ENCODE measurements at regions not wholly inside any gene's neighbourhood (a gene's known extent, or its start where the extent isn't known, plus 50 kb on each side); places are given as distances from the start of the nearest gene placed in this dataset.

DNA sequence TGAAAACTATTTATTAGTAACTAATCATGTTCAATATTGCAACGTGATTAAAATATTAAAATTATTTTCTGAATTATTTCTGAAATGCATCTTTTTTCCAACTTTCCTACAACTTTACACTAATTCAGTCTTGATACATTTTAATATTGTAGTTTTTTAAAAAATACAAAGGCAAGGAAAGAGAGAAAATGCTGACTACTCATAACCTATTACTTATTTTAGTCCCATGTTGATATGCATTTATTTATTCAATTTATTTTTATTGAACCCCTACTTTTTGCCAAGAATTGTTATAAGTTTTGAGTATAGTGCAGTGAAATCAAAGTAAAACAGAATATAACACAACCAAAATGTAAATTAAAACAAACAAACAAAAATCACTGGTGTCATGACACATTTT is 978.2 kb downstream of the CDH9 start:
- Histone ChIP-seq H3K79me2 (ENCODE audit: insufficient read depth, low read length) (no peaks in the 10 kb centered on the region), H3K27ac (ENCODE audit: extremely low read length, insufficient read depth, low read length) (no peak overlapping the region), H3K27me3 (ENCODE audit: control insufficient read depth in 1 of 2, insufficient read depth in 2 of 2, low read length in 2 of 2) (no peaks in the 10 kb centered on the region), H3K4me1 (ENCODE audit: insufficient read depth, low read length) (no peaks in the 10 kb centered on the region), H3K4me2 (ENCODE audit: low read depth, low read length) (no peak overlapping the region), H3K9ac (ENCODE audit: insufficient read depth, low read depth, low read length) (no peak overlapping the region), H3K4me3 (replicated peaks in 1 of 3; ENCODE audit: insufficient read depth in 1 of 3, low read depth in 2 of 3, low read length in 3 of 3) (no peak overlapping the region), H3K9me3 (ENCODE audit: low read length) (peaks cover 32% of the 10 kb centered on the region), H3K36me3 (replicated peaks in 1 of 2; ENCODE audit: control insufficient read depth in 1 of 2, insufficient read depth in 2 of 2, low read length in 2 of 2) (no peaks in the 10 kb centered on the region), H4K20me1 (ENCODE audit: insufficient read depth, low read length) (no peaks in the 10 kb centered on the region), H2AFZ (ENCODE audit: low read length) (no peak overlapping the region)
- ATAC-seq = no peak
- in situ Hi-C loops (cut with HindIII; ENCODE audit: extremely low pct_ligation_motif_present, low pct_unique_long_range_greater_than_20kb) = no loop called here
- POLR2A ChIA-PET = no interaction called here
- TF ChIP-seq ZNF280D (CRISPR knock-in tag; IDR thresholded peaks at IDR 0.05) = no peak
- no peak for TF ChIP-seq CC2D1A (CRISPR knock-in tag; IDR thresholded peaks at IDR 0.05)
- TF ChIP-seq MAFF (IDR thresholded peaks at IDR 0.05; ENCODE audit: low read depth, low read length) = peak; percentile 34; the same call in 1 of the 2 replicates
- no peak for TF ChIP-seq SP1 (IDR thresholded peaks at IDR 0.05)
- no peak for TF ChIP-seq SP1 (CRISPR knock-in tag; IDR thresholded peaks at IDR 0.05)
- peak; percentile 39 to 73; a peak in 3 of 4 replicates for TF ChIP-seq MAFK (conservative IDR thresholded peaks at IDR 0.05 in 1 of 2, IDR thresholded peaks at IDR 0.05 in 1 of 2; ENCODE audit: low read length in 2 of 2)
- CTCF ChIA-PET (ENCODE audit: low intra/inter-chr PET ratio, low total read pairs) = no interaction called here
- no TSS peak for BruUV-seq (replicated peaks)
- DNase-seq (ENCODE audit: low spot score) = no peak
- intact Hi-C loops (cut with micrococcal nuclease; ENCODE audit: unreplicated experiment) = no loop called here
- 1% methylated on average over 1 of the region's 1 CpG for WGBS (ENCODE audit: low lambda C conversion rate)
- no peak for FAIRE-seq

- no peak for ATAC-seq
- WGBS (ENCODE audit: low lambda C conversion rate) = no CpG with 5 or more reads among the region's 1 CpG
- Histone ChIP-seq H3K36me3 (replicated peaks in 1 of 2; ENCODE audit: control insufficient read depth in 1 of 2, insufficient read depth in 2 of 2, low read length in 2 of 2) (no peaks in the 10 kb centered on the region), H3K27ac (ENCODE audit: extremely low read length, insufficient read depth, low read length) (no peak overlapping the region), H4K20me1 (ENCODE audit: insufficient read depth, low read length) (no peaks in the 10 kb centered on the region), H3K79me2 (ENCODE audit: insufficient read depth, low read length) (no peaks in the 10 kb centered on the region), H3K4me2 (ENCODE audit: low read depth, low read length) (no peak overlapping the region), H3K4me3 (replicated peaks in 1 of 3; ENCODE audit: insufficient read depth in 1 of 3, low read depth in 2 of 3, low read length in 3 of 3) (no peak overlapping the region), H3K4me1 (ENCODE audit: insufficient read depth, low read length) (no peaks in the 10 kb centered on the region), H2AFZ (ENCODE audit: low read length) (no peak overlapping the region), H3K9me3 (ENCODE audit: low read length) (peaks cover 66% of the 10 kb centered on the region), H3K27me3 (ENCODE audit: control insufficient read depth in 1 of 2, insufficient read depth in 2 of 2, low read length in 2 of 2) (no peaks in the 10 kb centered on the region), H3K9ac (ENCODE audit: insufficient read depth, low read depth, low read length) (no peak overlapping the region)
- in situ Hi-C loops (cut with HindIII; ENCODE audit: extremely low pct_ligation_motif_present, low pct_unique_long_range_greater_than_20kb) (no loop called here), intact Hi-C loops (cut with micrococcal nuclease; ENCODE audit: unreplicated experiment) (no loop called here)
- POLR2A ChIA-PET = no interaction called here
- CTCF ChIA-PET (ENCODE audit: low intra/inter-chr PET ratio, low total read pairs) = no interaction called here
- BruUV-seq (replicated peaks) = no TSS peak
- DNase-seq (ENCODE audit: low spot score) = no peak
- no peak for FAIRE-seq
- TF ChIP-seq MAFK (conservative IDR thresholded peaks at IDR 0.05 in 1 of 2, IDR thresholded peaks at IDR 0.05 in 1 of 2; ENCODE audit: low read length in 2 of 2) (no peak), ZNF138 (CRISPR knock-in tag; IDR thresholded peaks at IDR 0.05; ENCODE audit: low read depth) (no peak), MIXL1 (CRISPR knock-in tag; IDR thresholded peaks at IDR 0.05) (no peak), ZNF350 (CRISPR knock-in tag; IDR thresholded peaks at IDR 0.05; ENCODE audit: borderline replicate concordance, low read depth) (no peak), ZBTB20 (CRISPR knock-in tag; IDR thresholded peaks at IDR 0.05; ENCODE audit: borderline replicate concordance, low read depth) (no peak), JUNB (CRISPR knock-in tag; IDR thresholded peaks at IDR 0.05; ENCODE audit: borderline replicate concordance) (no peak), GTF2F1 (IDR thresholded peaks at IDR 0.05; ENCODE audit: low read length) (no peak), TEAD3 (CRISPR knock-in tag; optimal IDR thresholded peaks at IDR 0.05; ENCODE audit: borderline replicate concordance) (no peak), NFYB (CRISPR knock-in tag; IDR thresholded peaks at IDR 0.05) (no peak), ZNF569 (CRISPR knock-in tag; IDR thresholded peaks at IDR 0.05; ENCODE audit: borderline replicate concordance) (no peak), SNRNP70 (IDR thresholded peaks at IDR 0.05; ENCODE audit: low read depth, low read length) (no peak), GTF3A (CRISPR knock-in tag; conservative IDR thresholded peaks at IDR 0.05) (no peak)
- TF ChIP-seq, protein P1, sequence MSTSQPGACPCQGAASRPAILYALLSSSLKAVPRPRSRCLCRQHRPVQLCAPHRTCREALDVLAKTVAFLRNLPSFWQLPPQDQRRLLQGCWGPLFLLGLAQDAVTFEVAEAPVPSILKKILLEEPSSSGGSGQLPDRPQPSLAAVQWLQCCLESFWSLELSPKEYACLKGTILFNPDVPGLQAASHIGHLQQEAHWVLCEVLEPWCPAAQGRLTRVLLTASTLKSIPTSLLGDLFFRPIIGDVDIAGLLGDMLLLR (CRISPR knock-in tag; IDR thresholded peaks at IDR 0.05) = no peak
Observed at GRCh38 chr5:26054594-26054993, 983.8 kb downstream of the CDH9 start.
